Loucy (cell line): ENCODE measurements at regions not wholly inside any gene's neighbourhood (a gene's known extent, or its start where the extent isn't known, plus 50 kb on each side); places are given as distances from the start of the nearest gene placed in this dataset.

Source experiments
- H2AFZ ChIP-seq: fragments of 200-600 bp; sonication (generic); 2 replicates; pipeline ENCODE4 v1.6.0; 2016; ENCODE audit warnings: antibody characterized with exemption, mild to moderate bottlenecking, low read length, moderate library complexity
- H3F3A ChIP-seq: fragments of 200-600 bp; 2 replicates; pipeline ENCODE4 v1.6.0; 2016; ENCODE audit warnings: antibody characterized with exemption, low read depth, mild to moderate bottlenecking
- H3K27me3 ChIP-seq: fragments of 200-600 bp; sonication (generic); 2 replicates; pipeline ENCODE4 v1.6.1; 2014; ENCODE audit warnings: low read length, mild to moderate bottlenecking; ENCODE audit not compliant: insufficient read depth, poor library complexity, severe bottlenecking
- H3K36me3 ChIP-seq: fragments of 200-600 bp; sonication (generic); 2 replicates; pipeline ENCODE4 v1.6.1; 2016; ENCODE audit warnings: low read length; ENCODE audit not compliant: insufficient read depth
- H3K4me1 ChIP-seq: fragments of 200-600 bp; sonication (generic); 2 replicates; pipeline ENCODE4 v1.5.1; 2014; ENCODE audit warnings: low read length, mild to moderate bottlenecking; ENCODE audit not compliant: insufficient read depth, poor library complexity, severe bottlenecking
- H3K4me2 ChIP-seq: fragments of 200-600 bp; sonication (generic); 2 replicates; pipeline ENCODE4 v1.6.0; 2014; ENCODE audit warnings: antibody characterized with exemption, low read length, low read depth, mild to moderate bottlenecking; ENCODE audit not compliant: poor library complexity, severe bottlenecking
- H3K4me3 ChIP-seq: fragments of 200-600 bp; sonication (generic); 2 replicates; pipeline ENCODE4 v1.5.1; 2014; ENCODE audit warnings: low read length, mild to moderate bottlenecking, mixed read lengths; ENCODE audit not compliant: poor library complexity, severe bottlenecking
- H3K79me2 ChIP-seq: fragments of 200-600 bp; sonication (generic); 2 replicates; pipeline ENCODE4 v1.6.1; 2014; ENCODE audit warnings: low read length; ENCODE audit not compliant: insufficient read depth
- H3K9ac ChIP-seq: fragments of 200-600 bp; sonication (generic); 2 replicates; pipeline ENCODE4 v1.6.0; 2014; ENCODE audit warnings: mild to moderate bottlenecking, low read depth, low read length, moderate library complexity; ENCODE audit not compliant: poor library complexity, severe bottlenecking
- H3K9me2 ChIP-seq: fragments of 200-600 bp; sonication (generic); replicated peaks from 2 replicates; pipeline ENCODE4 v1.6.1; 2016; ENCODE audit warnings: low read depth, low read length, mixed read lengths
- H3K9me3 ChIP-seq: fragments of 200-600 bp; sonication (generic); 2 replicates; pipeline ENCODE4 v1.6.1; 2014; ENCODE audit warnings: mild to moderate bottlenecking, antibody characterized with exemption, low read length, low read depth; ENCODE audit not compliant: insufficient read depth
- H4K20me1 ChIP-seq: fragments of 200-600 bp; sonication (generic); 2 replicates; pipeline ENCODE4 v1.6.0; 2014; ENCODE audit warnings: antibody characterized with exemption, low read length, mild to moderate bottlenecking; ENCODE audit not compliant: insufficient read depth, poor library complexity, severe bottlenecking
- EZH2phosphoT487 ChIP-seq: fragments of 200-600 bp; IDR thresholded peaks from 2 replicates; pipeline ENCODE4 v1.6.1; 2018; ENCODE audit warnings: antibody characterized with exemption, mild to moderate bottlenecking, moderate library complexity, borderline replicate concordance
- TF ChIP-seq, protein P1 (sequence below): fragments of 200-600 bp; sonication (generic); conservative IDR thresholded peaks from 2 replicates; pipeline ENCODE4 v1.5.1; 2014; ENCODE audit warnings: mild to moderate bottlenecking, antibody characterized with exemption, low read length

- Histone ChIP-seq H3F3A (no peaks in the 10 kb centered on the region), H3K27me3 (no peaks in the 10 kb centered on the region), H3K9me3 (no peaks in the 10 kb centered on the region), H3K4me3 (no peak overlapping the region), H3K9ac (no peak overlapping the region), H4K20me1 (no peaks in the 10 kb centered on the region), H3K9me2 (no peaks in the 10 kb centered on the region), H3K79me2 (no peaks in the 10 kb centered on the region), H3K4me2 (no peak overlapping the region), H3K4me1 (no peaks in the 10 kb centered on the region), H2AFZ (no peak overlapping the region), H3K36me3 (no peaks in the 10 kb centered on the region)
- TF ChIP-seq, protein P1, sequence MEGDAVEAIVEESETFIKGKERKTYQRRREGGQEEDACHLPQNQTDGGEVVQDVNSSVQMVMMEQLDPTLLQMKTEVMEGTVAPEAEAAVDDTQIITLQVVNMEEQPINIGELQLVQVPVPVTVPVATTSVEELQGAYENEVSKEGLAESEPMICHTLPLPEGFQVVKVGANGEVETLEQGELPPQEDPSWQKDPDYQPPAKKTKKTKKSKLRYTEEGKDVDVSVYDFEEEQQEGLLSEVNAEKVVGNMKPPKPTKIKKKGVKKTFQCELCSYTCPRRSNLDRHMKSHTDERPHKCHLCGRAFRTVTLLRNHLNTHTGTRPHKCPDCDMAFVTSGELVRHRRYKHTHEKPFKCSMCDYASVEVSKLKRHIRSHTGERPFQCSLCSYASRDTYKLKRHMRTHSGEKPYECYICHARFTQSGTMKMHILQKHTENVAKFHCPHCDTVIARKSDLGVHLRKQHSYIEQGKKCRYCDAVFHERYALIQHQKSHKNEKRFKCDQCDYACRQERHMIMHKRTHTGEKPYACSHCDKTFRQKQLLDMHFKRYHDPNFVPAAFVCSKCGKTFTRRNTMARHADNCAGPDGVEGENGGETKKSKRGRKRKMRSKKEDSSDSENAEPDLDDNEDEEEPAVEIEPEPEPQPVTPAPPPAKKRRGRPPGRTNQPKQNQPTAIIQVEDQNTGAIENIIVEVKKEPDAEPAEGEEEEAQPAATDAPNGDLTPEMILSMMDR, result no peak
- TF ChIP-seq EZH2phosphoT487, result no peak
Measured at GRCh38 chr5:6066016-6066415, 312.3 kb downstream of the MED10 start.

DNA sequence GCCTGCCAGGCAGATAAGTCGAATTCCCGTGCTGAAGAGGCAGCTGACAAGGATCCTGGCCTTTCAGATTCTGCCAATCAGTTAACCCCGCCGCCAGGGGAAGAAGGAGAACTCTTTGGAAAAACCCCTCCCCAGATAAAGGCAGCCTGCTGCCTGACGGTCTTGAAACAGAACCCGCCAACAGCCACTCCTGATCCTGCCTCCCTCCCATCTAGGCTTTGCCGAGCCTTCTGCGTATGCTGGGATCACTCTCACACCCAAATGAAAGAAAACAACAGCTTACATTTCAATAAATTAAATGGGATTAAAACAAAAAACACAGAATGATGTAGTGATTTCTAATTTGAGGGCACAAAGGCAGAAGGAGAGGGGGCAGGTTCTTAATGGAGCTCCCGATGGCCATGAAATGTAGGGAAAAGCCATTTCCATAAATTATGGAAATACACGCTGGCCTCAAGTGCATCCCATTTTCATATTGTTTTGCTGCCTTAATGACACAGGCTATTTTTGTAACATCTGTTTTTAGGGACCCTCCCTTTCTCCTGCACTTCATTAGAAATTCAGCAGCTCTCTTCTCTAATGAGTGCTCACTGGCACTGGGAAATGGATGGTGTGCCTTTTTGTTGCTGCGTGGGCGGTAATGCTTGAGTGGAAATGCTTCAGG is 319.1 kb downstream of the MED10 start:
- H3K9me2 ChIP-seq, result no peaks in the 10 kb centered on the region
- no peak overlapping the region for H3K9ac ChIP-seq
- no peak overlapping the region for H3K4me2 ChIP-seq
- TF ChIP-seq, protein P1, result no peak
- no peak for TF ChIP-seq EZH2phosphoT487
- no peak overlapping the region for H2AFZ ChIP-seq
- no peaks in the 10 kb centered on the region for H3K4me1 ChIP-seq
- no peaks in the 10 kb centered on the region for H3K79me2 ChIP-seq
- no peaks in the 10 kb centered on the region for H4K20me1 ChIP-seq
- no peaks in the 10 kb centered on the region for H3K36me3 ChIP-seq
- no peak overlapping the region for H3K4me3 ChIP-seq
- no peaks in the 10 kb centered on the region for H3F3A ChIP-seq
- peaks cover 5% of the 10 kb centered on the region; the same call in 1 of the 2 replicates for H3K9me3 ChIP-seq
- H3K27me3 ChIP-seq, result no peaks in the 10 kb centered on the region

DNA sequence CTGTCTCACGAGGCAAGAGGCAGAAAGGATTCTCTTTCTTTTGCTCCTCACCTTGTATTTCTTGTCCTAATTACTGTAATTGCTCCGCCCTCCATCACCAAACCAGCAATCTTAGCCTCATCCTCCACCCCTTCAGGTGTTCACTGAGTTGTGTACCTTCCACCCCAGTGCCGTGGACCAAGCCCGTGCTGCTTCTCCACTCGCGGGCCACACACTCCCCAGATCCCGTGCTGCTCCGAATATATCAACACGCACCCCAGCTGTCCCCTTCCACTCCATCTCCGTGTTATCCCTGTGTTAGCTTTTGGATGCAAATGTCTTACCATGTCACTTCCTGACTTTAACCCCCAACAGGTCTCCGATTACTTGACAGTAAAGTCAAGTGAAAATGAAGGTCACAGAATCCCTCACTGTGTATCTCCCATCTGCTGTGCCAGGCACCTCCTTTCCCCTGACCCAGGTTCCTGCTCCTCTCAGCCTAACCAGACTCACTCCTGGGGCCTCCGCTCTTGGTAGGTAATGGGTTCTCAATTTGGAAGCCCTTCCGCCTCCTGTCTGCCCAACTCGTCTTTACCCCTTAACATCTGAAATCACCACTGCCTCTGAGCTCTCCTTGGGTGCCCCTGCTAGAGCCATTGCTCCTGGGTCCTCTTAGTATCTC is 320.2 kb downstream of the MED10 start:
- H3K79me2 ChIP-seq, result no peaks in the 10 kb centered on the region
- H2AFZ ChIP-seq, result no peak overlapping the region
- no peaks in the 10 kb centered on the region for H4K20me1 ChIP-seq
- no peaks in the 10 kb centered on the region for H3K36me3 ChIP-seq
- TF ChIP-seq, protein P1, result no peak
- TF ChIP-seq EZH2phosphoT487, result no peak
- no peaks in the 10 kb centered on the region for H3K27me3 ChIP-seq
- H3K9me3 ChIP-seq, result peaks cover 5% of the 10 kb centered on the region; the same call in 1 of the 2 replicates
- no peak overlapping the region for H3K9ac ChIP-seq
- no peaks in the 10 kb centered on the region for H3F3A ChIP-seq
- H3K4me2 ChIP-seq, result no peak overlapping the region
- no peaks in the 10 kb centered on the region for H3K4me1 ChIP-seq
- no peak overlapping the region for H3K4me3 ChIP-seq
- no peaks in the 10 kb centered on the region for H3K9me2 ChIP-seq
